Activated naive CD8-positive, alpha-beta T cell (primary cell): ENCODE measurements at regions not wholly inside any gene's neighbourhood (a gene's known extent, or its start where the extent isn't known, plus 50 kb on each side); places are given as distances from the start of the nearest gene placed in this dataset.
"Not testable (repeated sequence)": the region's sequence is repeated elsewhere in the genome, so short reads cannot be mapped to it uniquely, and the experiment has no call there.

Experiments used
- H3K27ac Mint-ChIP-seq: one replicate; pipeline ENCODE4 v1.8.0; 2021; ENCODE audit warnings: mixed read lengths
- H3K27me3 Mint-ChIP-seq: one replicate; pipeline ENCODE4 v1.8.0; 2021; ENCODE audit warnings: mixed read lengths
- H3K36me3 Mint-ChIP-seq: one replicate; pipeline ENCODE4 v1.8.0; 2021; ENCODE audit warnings: mixed read lengths
- H3K4me1 Mint-ChIP-seq: one replicate; pipeline ENCODE4 v1.8.0; 2021; ENCODE audit warnings: low read depth, mixed read lengths
- H3K4me3 Mint-ChIP-seq: one replicate; pipeline ENCODE4 v1.8.0; 2021; ENCODE audit warnings: mild to moderate bottlenecking, mixed read lengths
- H3K9me3 Mint-ChIP-seq: one replicate; pipeline ENCODE4 v1.8.0; 2021; ENCODE audit warnings: low read depth, mixed read lengths

GRCh38 chr5:97488126-97488668, 305.1 kb upstream of the RIOK2 start:
- H3K36me3 Mint-ChIP-seq = no peaks in the 10 kb centered on the region
- no peaks in the 10 kb centered on the region for H3K4me1 Mint-ChIP-seq
- no peak overlapping the region for H3K27ac Mint-ChIP-seq
- peaks cover under 1% of the 10 kb centered on the region for H3K27me3 Mint-ChIP-seq
- H3K9me3 Mint-ChIP-seq = no peaks in the 10 kb centered on the region
- H3K4me3 Mint-ChIP-seq = no peak overlapping the region

GRCh38 chr5:97489010-97489840, 306.2 kb upstream of the RIOK2 start:
- H3K4me3 Mint-ChIP-seq = no peak overlapping the region
- no peaks in the 10 kb centered on the region for H3K36me3 Mint-ChIP-seq
- no peaks in the 10 kb centered on the region for H3K9me3 Mint-ChIP-seq
- no peaks in the 10 kb centered on the region for H3K4me1 Mint-ChIP-seq
- H3K27ac Mint-ChIP-seq = no peak overlapping the region
- no peaks in the 10 kb centered on the region for H3K27me3 Mint-ChIP-seq

- H3K4me3 Mint-ChIP-seq = no peak overlapping the region
- H3K4me1 Mint-ChIP-seq = no peaks in the 10 kb centered on the region
- no peak overlapping the region for H3K27ac Mint-ChIP-seq
- H3K27me3 Mint-ChIP-seq = peaks cover 2% of the 10 kb centered on the region
- no peaks in the 10 kb centered on the region for H3K36me3 Mint-ChIP-seq
- no peaks in the 10 kb centered on the region for H3K9me3 Mint-ChIP-seq
Measured at GRCh38 chr5:97494465-97494864, 311.4 kb upstream of the RIOK2 start.

GRCh38 chr5:97495301-97495700, 312.3 kb upstream of the RIOK2 start:
- H3K4me3 Mint-ChIP-seq = no peak overlapping the region
- peaks cover 2% of the 10 kb centered on the region for H3K27me3 Mint-ChIP-seq
- no peaks in the 10 kb centered on the region for H3K36me3 Mint-ChIP-seq
- H3K4me1 Mint-ChIP-seq = no peaks in the 10 kb centered on the region
- no peaks in the 10 kb centered on the region for H3K9me3 Mint-ChIP-seq
- H3K27ac Mint-ChIP-seq = no peak overlapping the region

- no peaks in the 10 kb centered on the region for H3K9me3 Mint-ChIP-seq
- H3K27ac Mint-ChIP-seq = no peak overlapping the region
- H3K4me1 Mint-ChIP-seq = no peaks in the 10 kb centered on the region
- H3K4me3 Mint-ChIP-seq = no peak overlapping the region
- H3K36me3 Mint-ChIP-seq = no peaks in the 10 kb centered on the region
- H3K27me3 Mint-ChIP-seq = peaks cover 2% of the 10 kb centered on the region
Measured at GRCh38 chr5:97496037-97496436, 313.0 kb upstream of the RIOK2 start.

DNA sequence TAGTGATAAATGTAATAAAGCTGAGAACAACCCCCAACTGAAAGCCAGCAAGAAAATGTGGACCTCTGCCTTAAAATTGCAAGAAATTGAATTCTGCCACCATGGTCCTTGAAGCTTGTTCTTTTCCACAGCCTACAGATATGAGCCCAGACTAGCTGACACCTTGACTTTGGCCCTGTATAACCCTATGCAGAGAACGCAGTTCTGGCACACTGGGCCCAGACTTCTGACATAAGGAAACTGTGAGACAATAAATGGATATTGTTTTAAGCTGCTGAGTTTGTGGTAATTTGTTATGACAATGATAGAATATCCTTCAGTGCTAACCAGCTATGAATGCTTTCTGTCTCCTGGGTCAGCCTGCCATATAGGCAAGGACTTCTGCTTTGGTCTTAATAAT, 315.6 kb upstream of the RIOK2 start:
- H3K9me3 Mint-ChIP-seq = no peaks in the 10 kb centered on the region
- H3K36me3 Mint-ChIP-seq = no peaks in the 10 kb centered on the region
- no peak overlapping the region for H3K4me3 Mint-ChIP-seq
- H3K4me1 Mint-ChIP-seq = no peaks in the 10 kb centered on the region
- peaks cover 2% of the 10 kb centered on the region for H3K27me3 Mint-ChIP-seq
- no peak overlapping the region for H3K27ac Mint-ChIP-seq

- H3K36me3 Mint-ChIP-seq = no peaks in the 10 kb centered on the region
- no peaks in the 10 kb centered on the region for H3K9me3 Mint-ChIP-seq
- H3K4me3 Mint-ChIP-seq = no peak overlapping the region
- H3K27me3 Mint-ChIP-seq = peaks cover 2% of the 10 kb centered on the region
- H3K27ac Mint-ChIP-seq = no peak overlapping the region
- H3K4me1 Mint-ChIP-seq = no peaks in the 10 kb centered on the region
Measured at GRCh38 chr5:97499605-97500004, 316.6 kb upstream of the RIOK2 start.

DNA sequence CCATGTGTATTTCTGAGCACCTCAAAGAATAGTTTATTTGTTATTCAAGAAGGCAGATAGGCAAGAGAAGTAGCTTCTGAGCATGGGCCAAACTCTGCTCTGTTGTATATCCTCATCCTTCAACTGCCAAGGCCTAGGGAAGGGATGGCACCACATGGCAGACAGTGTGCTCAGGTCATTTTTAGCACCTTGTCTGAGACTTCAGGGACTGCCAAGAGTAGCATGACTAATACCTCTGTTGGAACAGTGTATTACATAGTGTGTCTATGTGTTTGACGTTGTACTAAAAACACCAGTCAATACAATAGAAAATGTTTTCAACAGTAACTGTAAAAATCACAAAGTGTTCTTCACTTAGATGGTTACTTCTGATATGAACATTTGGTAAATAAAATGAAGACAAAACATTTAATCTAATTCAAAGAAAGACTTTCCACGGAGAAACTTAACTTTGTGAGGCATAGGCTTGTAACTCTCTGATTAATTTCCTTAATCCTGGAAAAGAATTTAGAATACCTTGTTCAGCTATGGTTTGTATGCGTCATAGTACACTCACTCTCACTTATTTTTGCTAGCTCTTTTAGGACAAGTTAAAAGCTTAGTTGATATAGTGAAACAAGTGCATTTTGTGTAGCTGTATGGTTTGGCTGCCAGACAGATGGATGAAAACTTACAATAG, 318.4 kb upstream of the RIOK2 start:
- Mint-ChIP-seq H3K36me3 (no peaks in the 10 kb centered on the region), H3K4me1 (no peaks in the 10 kb centered on the region), H3K27me3 (peaks cover under 1% of the 10 kb centered on the region), H3K9me3 (no peaks in the 10 kb centered on the region), H3K4me3 (no peak overlapping the region), H3K27ac (no peak overlapping the region)

DNA sequence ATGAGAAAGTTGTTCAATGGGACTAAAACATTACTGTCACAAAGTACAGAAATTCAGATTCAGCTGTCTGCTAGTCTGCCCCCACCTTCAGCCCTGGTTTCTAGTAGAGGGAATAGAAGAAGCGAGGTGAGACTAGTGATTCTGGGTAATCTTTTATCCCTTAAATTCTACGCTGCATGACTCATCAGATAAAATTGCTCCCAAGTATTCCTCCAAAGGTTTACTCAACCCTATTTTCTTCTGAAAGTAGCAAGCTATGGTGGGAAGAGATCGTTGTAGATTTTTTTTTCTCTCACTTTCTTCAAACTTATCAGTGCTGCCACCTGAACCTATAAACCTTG, 318.9 kb upstream of the RIOK2 start:
- H3K27ac Mint-ChIP-seq = no peak overlapping the region
- H3K27me3 Mint-ChIP-seq = peaks cover 4% of the 10 kb centered on the region
- no peak overlapping the region for H3K4me3 Mint-ChIP-seq
- H3K4me1 Mint-ChIP-seq = no peaks in the 10 kb centered on the region
- H3K9me3 Mint-ChIP-seq = no peaks in the 10 kb centered on the region
- H3K36me3 Mint-ChIP-seq = no peaks in the 10 kb centered on the region

DNA sequence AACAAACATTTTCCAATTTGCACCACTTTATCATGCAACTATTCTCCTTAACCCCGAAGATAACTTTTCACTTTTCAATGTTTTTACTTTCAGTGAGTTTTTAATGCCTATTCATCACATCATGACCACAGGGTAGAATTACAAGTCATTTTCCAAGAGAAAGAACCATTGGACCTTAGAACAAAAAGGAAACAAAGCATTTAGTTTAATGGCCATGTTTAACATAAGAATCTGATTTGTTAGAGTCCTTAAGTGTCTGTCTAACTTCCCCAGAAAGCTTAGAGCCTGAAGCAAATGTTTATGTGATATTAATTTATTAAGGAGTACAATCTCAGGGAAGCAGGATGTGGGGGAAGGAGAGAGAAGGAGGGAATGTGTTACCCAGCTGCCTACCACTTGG, 325.8 kb upstream of the RIOK2 start:
- H3K36me3 Mint-ChIP-seq = no peaks in the 10 kb centered on the region
- H3K27me3 Mint-ChIP-seq = peaks cover 6% of the 10 kb centered on the region
- no peak overlapping the region for H3K4me3 Mint-ChIP-seq
- H3K27ac Mint-ChIP-seq = no peak overlapping the region
- no peaks in the 10 kb centered on the region for H3K9me3 Mint-ChIP-seq
- H3K4me1 Mint-ChIP-seq = no peaks in the 10 kb centered on the region

- H3K4me3 Mint-ChIP-seq, H3K27ac Mint-ChIP-seq, H3K27me3 Mint-ChIP-seq, H3K9me3 Mint-ChIP-seq, H3K4me1 Mint-ChIP-seq, H3K36me3 Mint-ChIP-seq: not testable (repeated sequence)
Measured at GRCh38 chr5:97519565-97519964, 336.5 kb upstream of the RIOK2 start.

- H3K4me3 Mint-ChIP-seq, H3K9me3 Mint-ChIP-seq, H3K36me3 Mint-ChIP-seq, H3K27me3 Mint-ChIP-seq, H3K27ac Mint-ChIP-seq, H3K4me1 Mint-ChIP-seq: not testable (repeated sequence)
Measured at GRCh38 chr5:97523336-97523735, 340.3 kb upstream of the RIOK2 start.

DNA sequence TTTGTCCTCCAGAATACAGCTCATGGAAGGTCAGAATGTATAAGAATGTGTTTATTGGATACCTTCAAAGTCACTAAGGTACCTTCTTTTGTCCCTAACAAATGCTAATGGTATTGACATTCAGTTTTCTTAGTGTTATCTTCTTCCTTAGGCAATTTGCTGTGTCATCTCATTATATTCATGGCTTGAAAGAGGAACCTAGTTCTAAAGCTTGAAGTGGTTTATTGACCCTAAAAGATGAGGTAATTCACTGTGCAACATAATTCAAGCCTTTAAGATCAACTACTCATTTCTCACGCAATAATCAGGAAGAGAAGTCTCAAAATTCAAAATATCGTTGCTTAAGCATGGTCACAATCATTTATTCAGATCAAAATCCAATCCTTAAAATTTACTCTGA, 342.7 kb upstream of the RIOK2 start:
- H3K9me3 Mint-ChIP-seq = no peaks in the 10 kb centered on the region
- no peaks in the 10 kb centered on the region for H3K27me3 Mint-ChIP-seq
- no peak overlapping the region for H3K4me3 Mint-ChIP-seq
- H3K4me1 Mint-ChIP-seq = no peaks in the 10 kb centered on the region
- H3K27ac Mint-ChIP-seq = no peak overlapping the region
- no peaks in the 10 kb centered on the region for H3K36me3 Mint-ChIP-seq

DNA sequence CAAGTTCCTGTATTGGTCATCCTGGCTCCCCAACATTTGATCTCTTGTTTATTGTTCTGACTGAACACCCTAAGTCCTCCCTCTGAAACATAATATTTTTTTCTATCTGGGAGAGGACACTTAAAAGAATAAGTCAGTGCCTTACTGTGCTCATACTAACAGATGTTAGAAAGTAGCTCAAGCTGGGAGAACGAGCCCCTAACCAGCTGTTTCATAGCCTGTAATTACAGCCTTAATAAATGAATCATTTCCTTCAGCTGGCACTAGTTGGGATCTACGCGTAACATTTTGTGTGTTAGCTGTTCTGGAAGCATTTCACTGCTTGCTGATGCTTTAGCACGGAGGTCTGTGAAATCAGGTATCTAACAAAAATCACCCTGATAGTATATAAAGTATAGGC, 345.9 kb upstream of the RIOK2 start:
- Mint-ChIP-seq H3K4me1 (no peaks in the 10 kb centered on the region), H3K36me3 (no peaks in the 10 kb centered on the region), H3K27me3 (no peaks in the 10 kb centered on the region), H3K9me3 (no peaks in the 10 kb centered on the region), H3K27ac (no peak overlapping the region), H3K4me3 (no peak overlapping the region)

DNA sequence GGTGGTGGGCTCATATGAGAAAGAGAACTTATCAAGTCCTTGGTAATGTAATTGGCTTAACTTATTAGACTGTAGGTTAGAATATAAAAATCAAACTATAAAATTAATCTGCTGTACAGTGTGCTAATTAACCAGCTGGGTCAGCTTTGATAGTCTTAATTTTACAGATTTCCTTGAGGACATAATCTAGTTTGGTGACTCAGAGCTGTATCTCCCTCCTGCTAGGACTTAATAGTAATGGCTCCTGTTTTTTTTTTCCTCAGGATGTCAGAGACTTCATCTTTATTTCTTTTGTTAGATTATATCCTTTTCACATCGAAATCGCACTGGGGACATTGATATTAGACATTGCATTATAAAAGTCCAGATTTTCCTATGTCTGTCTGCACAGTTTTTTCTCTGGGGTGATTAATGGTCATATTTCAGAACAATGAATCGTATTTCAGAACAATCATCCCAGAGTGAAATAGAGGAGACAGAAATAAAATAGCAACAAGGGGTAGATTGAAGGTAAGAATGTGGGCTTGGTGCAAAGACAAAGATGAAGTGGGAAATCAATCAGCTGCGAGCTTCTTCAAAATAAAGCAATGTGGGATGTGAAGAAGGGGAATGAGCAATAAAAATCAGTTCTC, 346.4 kb upstream of the RIOK2 start:
- no peak overlapping the region for H3K4me3 Mint-ChIP-seq
- H3K27me3 Mint-ChIP-seq = no peaks in the 10 kb centered on the region
- H3K4me1 Mint-ChIP-seq = peaks cover 2% of the 10 kb centered on the region
- H3K27ac Mint-ChIP-seq = no peak overlapping the region
- no peaks in the 10 kb centered on the region for H3K9me3 Mint-ChIP-seq
- no peaks in the 10 kb centered on the region for H3K36me3 Mint-ChIP-seq
